ENCODE measurements at regions not wholly inside any gene's neighbourhood (a gene's known extent, or its start where the extent isn't known, plus 50 kb on each side); places are given as distances from the start of the nearest gene placed in this dataset.
"Not testable (repeated sequence)": the region's sequence is repeated elsewhere in the genome, so short reads cannot be mapped to it uniquely, and the experiment has no call there.

DNA sequence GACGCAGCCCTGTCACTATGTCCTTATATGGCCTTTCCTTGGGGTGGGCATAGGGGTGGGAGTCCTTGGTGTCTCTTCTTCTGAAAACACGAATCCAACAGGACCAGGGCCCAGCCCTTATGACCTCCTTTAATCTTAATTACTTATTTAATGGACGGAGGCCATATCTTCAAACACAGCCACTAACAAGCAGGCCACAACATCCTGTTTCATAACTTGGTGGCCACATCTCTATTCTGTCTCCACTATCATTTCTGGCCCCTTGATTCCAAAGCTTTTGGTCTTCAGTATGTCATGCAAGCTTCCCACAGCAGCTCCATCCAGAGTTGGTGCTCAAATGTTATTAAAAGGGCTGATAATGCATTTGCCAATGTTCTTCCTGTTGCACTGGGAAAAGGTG is 287.3 kb upstream of the SMIM21 start:
- TF ChIP-seq, protein P1, sequence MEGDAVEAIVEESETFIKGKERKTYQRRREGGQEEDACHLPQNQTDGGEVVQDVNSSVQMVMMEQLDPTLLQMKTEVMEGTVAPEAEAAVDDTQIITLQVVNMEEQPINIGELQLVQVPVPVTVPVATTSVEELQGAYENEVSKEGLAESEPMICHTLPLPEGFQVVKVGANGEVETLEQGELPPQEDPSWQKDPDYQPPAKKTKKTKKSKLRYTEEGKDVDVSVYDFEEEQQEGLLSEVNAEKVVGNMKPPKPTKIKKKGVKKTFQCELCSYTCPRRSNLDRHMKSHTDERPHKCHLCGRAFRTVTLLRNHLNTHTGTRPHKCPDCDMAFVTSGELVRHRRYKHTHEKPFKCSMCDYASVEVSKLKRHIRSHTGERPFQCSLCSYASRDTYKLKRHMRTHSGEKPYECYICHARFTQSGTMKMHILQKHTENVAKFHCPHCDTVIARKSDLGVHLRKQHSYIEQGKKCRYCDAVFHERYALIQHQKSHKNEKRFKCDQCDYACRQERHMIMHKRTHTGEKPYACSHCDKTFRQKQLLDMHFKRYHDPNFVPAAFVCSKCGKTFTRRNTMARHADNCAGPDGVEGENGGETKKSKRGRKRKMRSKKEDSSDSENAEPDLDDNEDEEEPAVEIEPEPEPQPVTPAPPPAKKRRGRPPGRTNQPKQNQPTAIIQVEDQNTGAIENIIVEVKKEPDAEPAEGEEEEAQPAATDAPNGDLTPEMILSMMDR (IDR thresholded peaks at IDR 0.05; ENCODE audit: low read depth, low read length) = no peak
- no peak overlapping the region for H3K4me3 ChIP-seq (ENCODE audit: low read depth, low read length)
- in situ Hi-C loops (cut with HindIII; ENCODE audit: low sequenced_read_pairs) = no loop called here
- no peak for DNase-seq (ENCODE audit: low read depth, low spot score)

DNA sequence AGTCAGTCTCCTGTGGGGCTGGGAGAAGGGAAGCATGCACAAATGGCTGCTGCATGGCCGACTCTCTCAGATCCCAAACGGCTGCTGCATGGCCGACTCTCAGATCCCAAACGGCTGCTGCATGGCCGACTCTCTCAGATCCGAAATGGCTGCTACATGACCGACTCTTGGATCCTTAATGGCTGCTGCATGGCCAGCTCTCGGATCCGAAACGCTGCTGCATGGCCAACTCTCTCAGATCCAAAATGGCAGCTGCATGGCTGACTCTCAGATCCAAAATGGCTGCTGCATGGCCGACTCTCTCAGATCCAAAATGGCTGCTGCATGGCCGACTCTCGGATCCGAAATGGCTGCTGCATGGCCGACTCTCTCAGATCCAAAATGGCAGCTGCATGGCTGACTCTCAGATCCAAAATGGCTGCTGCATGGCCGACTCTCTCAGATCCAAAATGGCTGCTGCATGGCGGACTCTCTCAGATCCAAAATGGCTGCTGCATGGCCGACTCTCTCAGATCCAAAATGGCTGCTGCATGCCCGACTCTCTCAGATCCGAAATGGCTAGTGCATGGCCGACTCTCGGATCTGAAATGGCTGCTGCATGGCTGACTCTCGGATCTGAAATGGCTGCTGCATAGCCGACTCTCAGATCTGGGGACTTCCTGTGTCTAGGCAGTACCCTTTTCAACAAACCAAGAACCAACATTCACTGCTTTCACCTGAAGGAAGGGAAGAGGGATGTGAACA is 284.8 kb upstream of the SMIM21 start:
- in situ Hi-C loops (cut with HindIII; ENCODE audit: low sequenced_read_pairs); DNase-seq (ENCODE audit: low read depth, low spot score); H3K4me3 ChIP-seq (ENCODE audit: low read depth, low read length): not testable (repeated sequence)

DNA sequence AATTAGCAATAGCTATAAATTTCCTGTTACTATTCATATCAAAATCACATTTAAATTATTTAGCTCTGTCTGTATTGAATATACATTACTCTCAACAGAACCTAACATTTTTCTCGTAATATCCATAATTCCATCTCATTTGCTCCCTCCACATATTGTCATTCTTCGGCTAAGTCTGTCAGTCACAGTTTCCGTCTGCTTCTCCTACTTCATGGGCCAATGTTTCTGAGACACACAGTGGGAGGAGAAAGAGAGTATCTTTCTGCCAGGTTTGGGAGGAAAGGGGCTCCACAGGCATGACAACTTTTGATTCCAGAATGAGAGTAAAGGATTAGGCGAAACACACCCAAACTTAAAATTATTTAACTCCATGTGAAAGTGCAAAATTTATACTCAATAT is 273.1 kb upstream of the SMIM21 start:
- no peak overlapping the region for H3K4me3 ChIP-seq (ENCODE audit: low read depth, low read length)
- TF ChIP-seq, protein P1 (IDR thresholded peaks at IDR 0.05; ENCODE audit: low read depth, low read length) = no peak
- DNase-seq (ENCODE audit: low read depth, low spot score) = no peak
- in situ Hi-C loops (cut with HindIII; ENCODE audit: low sequenced_read_pairs) = no loop called here

DNA sequence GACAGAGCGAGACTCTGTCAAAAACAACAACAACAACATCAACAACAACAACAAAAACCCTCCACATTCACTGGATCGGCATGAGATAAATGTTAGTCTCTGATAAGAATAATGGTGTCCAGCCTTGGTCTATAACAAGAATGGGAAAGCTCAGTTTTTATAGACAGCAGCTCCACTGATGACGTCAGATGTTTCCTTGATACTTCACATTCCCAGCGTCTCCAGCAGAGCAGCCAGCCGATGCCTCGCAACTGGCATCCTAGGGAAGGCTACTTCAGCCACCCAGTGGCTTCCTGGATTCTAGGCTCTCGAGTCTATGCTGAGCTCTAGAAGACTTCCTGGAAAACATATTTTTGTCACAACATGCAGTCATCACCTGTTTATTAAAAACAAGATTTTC is 271.4 kb upstream of the SMIM21 start:
- in situ Hi-C loops (cut with HindIII; ENCODE audit: low sequenced_read_pairs) = no loop called here
- DNase-seq (ENCODE audit: low read depth, low spot score) = no peak
- H3K4me3 ChIP-seq (ENCODE audit: low read depth, low read length) = no peak overlapping the region
- TF ChIP-seq, protein P1 (IDR thresholded peaks at IDR 0.05; ENCODE audit: low read depth, low read length) = no peak

DNA sequence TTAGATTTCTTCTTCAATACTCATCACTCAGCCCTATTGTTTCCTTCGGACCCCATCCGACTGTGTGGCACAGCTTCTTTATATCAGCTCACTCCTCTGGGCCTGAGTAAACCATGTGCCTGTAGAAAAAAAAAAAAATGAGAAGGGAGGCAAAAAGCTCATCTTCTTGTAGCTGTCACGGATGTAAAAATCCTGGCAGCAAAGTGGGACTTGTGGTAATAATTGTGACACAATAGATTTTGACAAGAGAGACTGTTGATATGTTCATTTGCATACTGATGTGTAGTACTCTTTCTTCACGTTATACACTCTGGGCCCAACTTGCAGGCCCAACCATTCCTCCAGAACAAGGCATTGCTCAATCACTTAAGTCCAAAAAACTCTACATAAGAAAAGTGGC is 270.0 kb upstream of the SMIM21 start:
- no peak overlapping the region for H3K4me3 ChIP-seq (ENCODE audit: low read depth, low read length)
- TF ChIP-seq, protein P1 (IDR thresholded peaks at IDR 0.05; ENCODE audit: low read depth, low read length) = no peak
- no peak for DNase-seq (ENCODE audit: low read depth, low spot score)
- in situ Hi-C loops (cut with HindIII; ENCODE audit: low sequenced_read_pairs) = no loop called here

DNA sequence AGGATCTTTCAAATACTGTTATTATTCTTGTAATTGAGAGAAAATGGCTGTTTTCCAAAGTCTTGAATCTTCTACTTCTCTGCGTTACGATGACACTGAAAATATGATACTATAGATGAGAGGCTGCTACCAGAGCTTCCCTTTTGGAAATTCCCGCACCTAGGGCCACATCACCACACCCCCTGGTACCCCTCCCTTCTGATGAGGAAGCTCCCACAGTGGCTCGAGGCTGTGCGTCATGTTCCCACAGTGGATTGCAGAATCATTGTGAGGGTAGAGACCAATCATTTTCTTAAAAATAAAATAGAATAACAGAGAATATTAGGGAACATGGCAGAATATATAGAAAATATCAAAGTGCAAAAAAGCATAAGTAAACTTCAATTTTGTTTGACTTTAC is 268.9 kb upstream of the SMIM21 start:
- in situ Hi-C loops (cut with HindIII; ENCODE audit: low sequenced_read_pairs) = no loop called here
- DNase-seq (ENCODE audit: low read depth, low spot score) = no peak
- no peak overlapping the region for H3K4me3 ChIP-seq (ENCODE audit: low read depth, low read length)
- TF ChIP-seq, protein P1 (IDR thresholded peaks at IDR 0.05; ENCODE audit: low read depth, low read length) = no peak

DNA sequence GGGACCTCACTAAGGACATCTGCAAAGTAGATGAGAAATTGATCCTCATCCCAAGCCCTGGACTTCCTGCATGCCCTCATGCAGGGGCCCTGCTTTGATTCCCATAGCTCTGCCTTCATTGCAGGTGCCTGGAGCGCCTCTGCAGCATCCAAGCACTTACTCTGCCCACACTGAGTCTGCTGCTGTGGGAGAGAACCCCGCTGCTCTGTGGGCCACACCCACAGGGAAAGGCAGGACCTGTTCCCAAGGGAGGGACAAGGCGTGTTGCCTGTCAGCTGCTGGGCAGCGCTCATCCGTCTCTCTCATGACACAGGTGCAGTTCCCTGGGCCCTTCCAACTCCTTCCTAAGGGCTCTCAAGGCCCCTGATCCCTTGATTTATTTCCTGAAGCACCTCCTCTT is 266.8 kb upstream of the SMIM21 start:
- TF ChIP-seq, protein P1 (IDR thresholded peaks at IDR 0.05; ENCODE audit: low read depth, low read length) = no peak
- no peak for DNase-seq (ENCODE audit: low read depth, low spot score)
- H3K4me3 ChIP-seq (ENCODE audit: low read depth, low read length) = no peak overlapping the region
- in situ Hi-C loops (cut with HindIII; ENCODE audit: low sequenced_read_pairs) = no loop called here
